GM18508 (cell line): ENCODE measurements at regions not wholly inside any gene's neighbourhood (a gene's known extent, or its start where the extent isn't known, plus 50 kb on each side); places are given as distances from the start of the nearest gene placed in this dataset.

Source experiments
- ATAC-seq: cut with Tn5 transposase; IDR thresholded peaks from one replicate; pipeline ENCODE4 v1.9.1; 2021; ENCODE audit warnings: moderate number of reproducible peaks; ENCODE audit not compliant: insufficient read depth, unreplicated experiment

DNA sequence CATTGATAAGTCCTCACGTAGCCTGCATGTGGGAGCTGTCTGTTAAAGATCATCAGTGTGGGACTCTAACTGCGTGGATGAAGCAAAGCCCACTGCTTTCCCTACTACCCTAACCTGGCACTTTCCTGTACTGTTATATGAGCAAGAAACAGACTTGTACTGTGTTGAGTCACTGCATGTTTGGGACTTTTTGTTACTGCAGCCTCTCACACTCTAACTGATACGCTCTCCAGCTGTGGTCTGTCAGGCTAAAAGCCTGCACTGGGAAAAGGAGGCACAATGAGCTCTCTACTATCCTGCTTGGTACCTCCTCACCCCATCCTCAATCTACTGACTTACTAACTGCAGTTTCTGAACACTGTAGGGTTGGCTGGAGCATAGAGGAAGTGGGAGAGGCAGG, 93.7 kb upstream of the PLET1 start:
- ATAC-seq: no peak

DNA sequence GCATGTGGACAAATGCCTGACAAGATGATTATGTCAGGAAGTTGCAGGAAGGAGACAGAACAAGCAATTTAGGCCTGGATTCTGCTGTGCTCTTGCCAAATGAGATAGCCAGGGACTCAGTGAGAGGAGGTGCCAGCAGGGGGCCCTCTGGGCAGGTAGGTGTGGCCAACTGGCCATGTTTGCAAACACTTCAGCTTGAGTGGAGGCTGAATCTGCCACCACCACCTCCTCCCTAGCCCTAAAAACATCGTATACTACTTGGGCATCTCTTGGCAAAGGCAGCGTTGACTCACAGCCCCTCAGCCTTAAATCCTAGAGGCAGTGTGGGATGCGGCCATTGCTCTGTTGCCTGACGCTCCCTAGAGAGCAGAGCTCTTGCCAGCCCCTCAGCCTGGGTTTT, 95.1 kb upstream of the PLET1 start:
- no peak for ATAC-seq

DNA sequence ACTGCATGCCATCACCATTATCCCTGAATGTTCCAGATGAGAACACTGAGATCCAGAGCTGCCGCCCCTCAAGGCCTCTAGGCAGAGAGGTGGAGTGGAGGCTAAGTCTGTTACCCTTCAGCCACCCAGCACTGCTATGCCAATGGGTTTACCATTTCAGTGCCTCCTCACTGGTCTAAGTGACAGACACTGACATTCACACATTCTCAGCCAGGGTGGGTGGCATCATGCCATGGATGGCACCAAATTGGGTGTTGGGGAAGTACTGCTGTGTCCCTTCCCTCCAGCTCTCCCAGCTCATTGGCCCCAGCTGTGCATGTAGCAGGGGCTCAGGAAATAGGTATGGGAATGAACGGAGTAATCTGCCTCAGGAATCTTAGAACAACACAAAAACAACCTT, 96.8 kb upstream of the PLET1 start:
- no peak for ATAC-seq

DNA sequence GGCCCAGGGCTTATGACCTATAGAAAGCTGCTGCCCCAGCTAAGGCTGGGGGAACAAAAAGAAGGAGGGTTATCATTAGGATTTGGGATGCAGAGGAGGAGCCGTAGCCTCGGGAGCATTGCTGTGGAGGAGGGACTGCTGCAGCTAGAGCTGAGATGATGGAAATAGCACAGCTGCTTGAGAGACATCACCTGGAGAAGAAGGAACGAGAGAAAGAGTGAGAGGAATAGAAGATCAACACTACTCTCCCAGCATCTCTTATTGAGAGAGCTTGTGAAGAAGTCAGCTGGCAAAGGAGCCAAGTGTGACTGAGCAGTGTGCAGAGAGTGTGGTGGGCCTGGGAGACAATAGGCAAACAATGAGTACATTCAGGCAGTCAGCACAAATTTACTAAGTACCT, 100.7 kb upstream of the PLET1 start:
- ATAC-seq: no peak

DNA sequence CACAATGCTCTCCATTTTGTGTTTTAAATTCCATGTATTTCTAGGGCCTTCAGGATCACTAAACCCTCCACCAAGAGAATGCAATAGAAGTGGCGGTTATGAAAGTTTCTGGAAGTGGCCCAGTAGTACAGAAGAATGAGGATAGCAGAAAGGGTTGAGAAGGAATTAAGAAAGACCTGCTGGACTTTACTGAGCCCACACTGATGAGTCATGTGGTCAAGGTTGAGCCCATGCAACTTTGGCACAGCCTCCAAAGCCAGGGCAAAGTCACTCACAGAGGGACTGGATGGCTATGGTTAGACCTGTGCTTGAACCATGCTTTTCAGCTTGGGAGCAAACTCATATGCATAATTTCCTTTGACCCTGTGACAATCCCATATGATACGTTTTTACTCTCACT, 102.9 kb upstream of the PLET1 start:
- no peak for ATAC-seq

DNA sequence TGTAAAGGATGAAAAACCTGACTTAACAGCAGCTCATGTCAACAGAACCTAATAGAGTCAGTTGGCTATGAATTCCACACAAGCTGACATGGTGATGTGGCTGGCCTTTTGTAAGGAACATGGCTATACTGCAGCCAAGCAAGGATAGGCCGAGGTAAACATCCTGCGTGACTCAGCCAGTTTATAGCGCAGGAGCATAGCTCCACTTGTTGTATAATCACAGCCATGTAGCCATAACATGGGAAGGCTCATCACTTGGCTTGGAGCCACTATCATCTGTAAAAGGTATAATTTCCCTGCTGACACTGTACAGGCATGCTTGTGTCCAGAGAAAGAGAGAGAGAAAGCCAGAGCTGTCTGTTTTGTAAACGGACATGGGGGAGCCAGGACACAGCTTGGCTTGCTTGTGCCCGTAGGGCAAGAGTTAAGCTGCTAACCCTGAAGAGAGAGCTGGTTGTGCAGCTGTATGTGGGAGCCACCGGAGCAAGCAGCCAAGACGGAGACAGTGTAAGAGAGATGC, 104.4 kb upstream of the PLET1 start:
- no peak for ATAC-seq

DNA sequence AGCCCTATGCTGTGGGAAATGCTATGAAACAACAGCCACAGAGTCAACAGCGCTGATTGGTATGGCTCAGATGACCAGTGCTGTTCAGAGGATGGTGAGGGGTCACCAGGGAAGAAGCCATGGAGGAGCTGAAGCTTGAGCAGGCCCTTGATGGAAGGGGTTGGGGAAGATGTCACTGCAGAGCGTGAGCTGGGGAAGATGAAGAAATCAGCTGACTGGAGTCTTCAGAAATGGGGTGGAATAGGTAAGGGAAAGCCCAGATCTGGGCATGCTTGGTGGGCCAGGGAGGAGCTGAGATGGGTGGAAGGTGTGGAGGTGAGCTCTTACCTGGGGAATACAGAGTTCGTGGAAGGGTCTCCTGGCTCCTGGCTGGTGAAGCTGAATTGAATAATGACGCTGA, 105.4 kb upstream of the PLET1 start:
- no peak for ATAC-seq

DNA sequence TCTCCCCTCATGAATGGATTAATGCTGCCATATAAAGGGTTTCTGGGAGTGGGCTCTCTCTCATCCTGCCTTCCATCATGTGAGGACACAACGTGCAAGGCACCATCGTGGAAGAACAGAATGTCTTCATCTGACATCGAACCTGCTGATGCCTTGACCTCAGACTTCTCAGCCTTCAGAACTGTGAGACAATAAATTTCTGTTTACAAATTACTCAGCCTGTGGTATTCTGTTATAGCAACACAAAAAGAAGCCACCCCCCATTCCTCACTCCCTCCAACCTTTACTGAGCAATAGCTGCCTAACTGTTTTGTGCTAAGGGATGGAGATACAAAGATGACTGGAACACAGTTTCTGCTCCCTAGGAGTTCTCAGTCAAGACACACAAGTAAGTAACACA, 106.1 kb upstream of the PLET1 start:
- no peak for ATAC-seq

DNA sequence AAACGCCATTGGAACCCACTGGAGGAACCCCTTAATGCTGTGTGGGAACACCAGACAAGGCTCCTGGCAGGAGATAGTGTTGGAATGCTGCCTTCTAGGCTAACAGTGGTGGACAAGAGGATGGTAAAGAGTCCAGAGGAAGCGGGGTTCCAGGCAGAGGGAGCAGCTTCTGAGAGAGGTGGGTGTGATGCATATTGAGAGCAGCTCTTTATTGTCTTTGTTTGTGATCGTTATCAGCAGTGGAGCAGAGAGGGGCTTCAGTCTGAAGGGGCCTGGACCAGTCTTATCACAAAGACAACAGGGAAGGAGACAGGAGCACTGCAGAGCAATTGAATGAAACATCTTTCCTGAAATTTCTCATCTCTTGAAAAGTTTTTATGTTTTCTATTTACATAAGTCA, 106.8 kb upstream of the PLET1 start:
- ATAC-seq: no peak

DNA sequence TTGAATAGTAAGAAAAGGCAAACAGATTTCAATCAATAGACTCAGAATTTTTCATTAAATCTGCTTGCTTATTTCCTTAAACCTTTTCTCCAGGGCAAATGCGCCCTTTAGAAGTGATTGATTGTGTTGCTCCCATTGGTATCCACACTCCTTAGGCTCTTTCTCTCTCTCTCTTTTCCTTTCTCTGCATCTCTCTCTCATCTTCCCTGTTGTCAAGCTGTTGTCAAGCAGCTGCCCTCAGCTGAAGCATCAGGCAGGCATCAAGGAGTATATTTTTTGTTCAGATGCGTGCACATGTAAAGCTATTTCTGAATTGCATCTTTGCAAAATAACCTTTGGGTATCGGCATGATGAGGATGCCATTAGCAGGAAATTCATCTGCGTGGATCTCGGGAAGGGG, 107.2 kb upstream of the PLET1 start:
- no peak for ATAC-seq

DNA sequence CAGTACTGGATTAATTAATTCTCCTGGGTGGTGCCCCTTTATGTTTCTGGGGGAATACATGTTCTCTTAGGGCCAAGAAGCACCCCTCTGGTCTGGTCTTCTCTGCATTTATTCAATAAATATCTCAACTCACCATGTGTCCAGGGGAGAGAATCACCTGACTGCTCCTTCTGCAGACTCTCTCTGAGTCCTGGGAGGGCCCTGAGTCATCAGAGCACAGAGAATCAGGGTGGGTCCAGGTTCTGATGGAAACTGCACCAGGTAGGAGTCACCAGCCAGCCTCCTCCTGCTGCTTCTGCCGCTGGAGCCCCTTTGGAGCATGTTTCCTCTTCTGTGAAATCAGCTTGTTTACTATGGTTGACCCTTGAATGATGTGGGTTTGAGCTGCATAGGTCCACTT, 107.7 kb upstream of the PLET1 start:
- ATAC-seq: no peak

DNA sequence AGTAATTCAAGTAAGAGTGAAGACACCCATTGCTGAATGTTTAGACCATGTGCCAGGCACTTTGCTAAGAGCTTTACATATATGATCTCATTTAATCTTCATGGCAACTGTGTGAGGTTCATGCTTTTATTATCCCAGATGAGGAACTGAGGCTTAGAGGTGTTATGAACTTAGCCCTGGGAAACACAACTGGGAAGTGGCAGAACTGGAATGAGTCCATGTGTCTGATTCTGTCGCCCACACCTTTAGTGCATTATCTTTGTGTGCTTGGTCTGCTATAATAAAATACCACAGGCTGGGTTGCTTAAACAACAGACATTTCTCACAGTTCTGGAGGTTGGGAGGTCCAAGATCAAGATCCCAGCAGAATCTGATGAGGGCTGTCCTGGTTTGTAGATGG, 108.7 kb upstream of the PLET1 start:
- ATAC-seq: no peak

DNA sequence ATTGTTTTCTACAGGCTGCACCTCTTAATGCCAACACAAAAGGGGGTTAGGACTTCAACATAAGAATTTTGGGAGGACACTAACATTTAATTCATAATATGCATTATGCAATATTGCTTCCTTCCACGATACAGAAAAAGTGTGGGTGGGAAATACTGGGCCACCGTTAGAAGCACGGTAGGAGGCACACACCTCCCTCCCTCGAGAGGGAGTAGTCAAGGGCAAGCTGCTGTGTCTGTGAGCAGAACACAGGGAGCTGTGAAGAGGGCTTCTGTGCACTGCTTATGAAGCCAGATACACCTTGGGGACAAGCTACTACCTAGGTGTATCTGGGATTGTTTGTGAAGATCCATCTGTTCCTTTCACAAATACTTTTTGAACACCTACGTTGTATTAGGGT, 109.3 kb upstream of the PLET1 start:
- no peak for ATAC-seq

DNA sequence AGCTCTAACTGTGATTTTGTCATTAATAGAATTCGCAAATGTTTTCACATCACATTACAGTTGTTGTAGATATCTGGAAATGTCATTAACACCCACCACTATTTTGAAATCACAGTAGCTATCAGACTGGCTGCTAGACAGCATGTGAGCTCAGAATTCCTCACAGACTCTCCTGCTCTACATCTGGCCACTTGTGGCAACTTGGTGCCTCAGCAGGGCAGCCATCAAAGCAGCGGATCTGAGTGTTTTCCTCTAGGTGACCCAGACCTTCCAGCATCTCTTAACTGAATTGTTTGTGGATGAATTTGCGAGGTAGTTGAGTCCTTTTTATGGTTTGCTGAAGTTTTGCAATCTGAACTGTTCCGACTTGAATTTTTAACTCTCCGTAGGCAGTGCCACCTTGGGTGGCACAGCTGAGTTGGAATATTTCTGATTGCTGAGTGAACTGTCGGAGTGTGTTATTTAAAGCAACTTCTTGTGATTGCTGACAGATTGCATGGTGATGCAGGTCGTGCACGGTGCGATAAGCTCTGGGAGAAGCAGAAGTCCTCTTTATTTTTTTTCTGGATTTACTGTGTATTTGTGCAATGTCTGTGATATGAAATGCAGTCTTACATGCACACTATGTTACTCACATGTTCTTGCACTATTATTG, 114.0 kb upstream of the PLET1 start:
- ATAC-seq: no peak

DNA sequence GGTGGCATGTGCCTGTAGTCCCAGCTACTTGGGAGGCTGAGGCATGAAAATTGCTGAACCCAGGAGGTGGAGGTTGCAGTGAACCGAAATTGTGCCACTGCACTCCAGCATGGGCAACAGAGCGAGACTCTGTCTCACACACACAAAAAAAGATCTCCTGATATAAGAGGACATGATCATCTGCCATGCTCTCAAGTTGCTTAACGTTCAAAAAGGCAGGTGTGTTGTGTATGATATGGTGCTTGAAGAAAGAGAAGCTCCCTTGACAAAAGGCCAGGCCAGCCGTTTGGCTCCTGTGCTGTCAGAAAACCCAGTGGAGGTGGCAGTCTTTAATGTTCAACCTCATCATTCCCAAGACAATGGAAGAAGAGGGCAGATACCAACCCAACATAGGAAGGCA, 117.3 kb upstream of the PLET1 start:
- no peak for ATAC-seq

DNA sequence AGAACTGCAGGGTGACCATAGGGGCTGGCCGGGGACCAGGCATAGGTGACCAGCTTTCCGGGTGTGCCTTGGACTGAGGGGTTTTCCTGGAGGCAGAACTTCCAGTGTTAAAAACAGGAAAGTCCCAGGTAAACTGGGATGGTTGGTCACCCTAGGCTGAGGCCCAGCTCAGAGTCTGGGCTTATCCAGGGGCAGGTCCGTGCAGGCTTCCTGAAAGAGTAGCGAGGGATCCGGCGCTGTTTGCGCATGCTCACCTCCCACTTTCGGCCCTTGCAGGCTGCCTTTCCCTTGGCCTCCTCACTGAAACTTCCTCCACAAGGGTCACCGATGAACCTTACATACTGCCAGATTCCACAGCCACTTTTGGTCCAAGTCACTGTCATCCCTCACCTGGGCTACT, 119.8 kb upstream of the PLET1 start:
- no peak for ATAC-seq

DNA sequence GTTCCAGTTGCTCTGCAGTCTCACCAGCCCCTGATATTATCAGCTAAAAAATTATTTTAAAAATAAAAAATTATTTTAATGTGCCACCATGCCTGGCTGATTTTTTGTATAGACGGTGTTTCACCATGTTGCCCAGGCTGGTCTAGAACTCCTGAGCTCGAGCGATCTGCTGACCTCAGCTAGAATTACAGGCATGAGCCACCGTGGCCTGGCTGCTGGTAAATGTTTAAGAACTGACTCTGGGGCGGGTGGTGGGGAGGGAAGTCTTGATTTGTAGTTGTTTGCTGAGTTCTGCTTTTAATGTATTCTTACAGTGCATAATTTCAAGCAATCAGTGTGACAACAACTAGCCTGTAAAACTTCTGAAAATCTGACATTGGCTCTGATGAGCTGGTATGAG, 120.9 kb upstream of the PLET1 start:
- ATAC-seq: no peak

DNA sequence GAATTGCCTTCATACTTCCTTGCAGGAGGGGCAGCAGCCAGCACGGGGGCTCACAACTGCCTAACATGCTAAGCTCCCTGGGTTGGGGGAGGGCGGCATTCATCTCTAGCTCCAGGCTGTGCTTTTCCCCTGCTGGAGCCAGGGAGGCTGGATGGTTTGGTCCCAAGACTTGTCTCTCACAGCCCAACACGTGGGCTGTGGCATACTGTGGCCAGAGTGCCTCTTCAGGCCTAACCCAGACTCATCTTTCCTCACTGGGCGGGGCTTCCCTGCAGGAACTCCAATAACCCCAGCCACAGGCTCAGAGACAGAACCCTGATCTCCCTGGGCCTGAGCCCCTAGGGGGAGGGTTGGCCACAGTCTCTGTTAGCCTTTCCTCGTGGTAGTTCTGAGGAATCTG, 121.9 kb upstream of the PLET1 start:
- no peak for ATAC-seq

DNA sequence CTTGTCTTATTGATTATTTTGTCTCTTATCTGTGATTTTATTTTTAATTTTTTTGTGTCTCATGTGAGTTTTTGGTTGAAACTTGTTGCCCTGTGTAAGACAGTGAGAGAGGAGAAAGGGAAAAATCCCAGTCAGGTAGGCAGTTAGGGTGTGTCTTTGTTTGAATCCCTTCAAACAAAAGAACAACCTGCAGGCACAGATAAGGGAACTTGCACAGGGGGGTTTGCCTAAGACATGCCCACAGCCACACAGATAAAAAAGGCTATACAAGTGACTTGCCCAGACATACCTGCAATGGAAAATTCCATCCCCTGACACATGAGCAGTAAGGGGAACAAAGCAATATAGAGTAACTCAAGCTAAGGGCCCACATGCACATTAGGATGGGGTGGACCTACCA, 127.8 kb upstream of the PLET1 start:
- no peak for ATAC-seq

DNA sequence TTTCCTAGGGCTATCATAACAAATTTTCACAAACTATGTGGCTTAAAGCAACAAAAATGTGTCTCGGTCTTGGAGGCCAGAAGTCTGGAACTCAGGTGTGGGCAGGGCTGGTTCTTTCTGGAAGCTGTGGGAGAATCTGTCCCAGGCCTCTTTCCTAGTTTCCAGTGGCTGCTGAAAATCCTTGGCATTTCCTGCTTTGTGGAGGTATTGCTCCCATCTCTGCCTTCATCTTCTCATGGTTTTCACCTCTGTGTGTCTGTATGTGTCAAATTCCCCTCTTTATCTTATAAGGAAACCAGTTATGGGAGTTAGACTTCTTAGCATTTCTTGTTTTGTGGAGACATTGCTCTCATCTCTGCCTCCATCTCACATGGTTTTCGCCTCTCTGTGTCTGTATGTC, 130.4 kb upstream of the PLET1 start:
- no peak for ATAC-seq

DNA sequence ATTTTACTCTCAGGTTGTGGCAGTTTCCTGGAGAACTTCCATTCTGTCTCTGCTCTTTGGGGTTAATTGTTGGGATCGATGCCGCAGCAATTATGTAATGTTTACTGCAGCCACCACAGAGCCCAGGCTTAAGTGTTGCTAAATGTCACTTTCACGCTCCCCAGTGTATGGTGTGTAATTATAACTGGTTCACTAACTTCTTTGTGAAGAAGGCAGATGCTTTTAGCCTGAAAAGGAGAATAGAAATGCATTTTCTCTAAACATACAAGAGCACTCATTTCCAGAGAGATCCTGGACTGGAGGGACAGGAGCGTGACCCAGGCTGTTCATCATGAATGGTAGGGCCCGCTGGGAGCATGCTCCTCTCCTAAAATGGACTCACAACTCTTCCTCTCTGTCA, 132.2 kb upstream of the PLET1 start:
- ATAC-seq: no peak

DNA sequence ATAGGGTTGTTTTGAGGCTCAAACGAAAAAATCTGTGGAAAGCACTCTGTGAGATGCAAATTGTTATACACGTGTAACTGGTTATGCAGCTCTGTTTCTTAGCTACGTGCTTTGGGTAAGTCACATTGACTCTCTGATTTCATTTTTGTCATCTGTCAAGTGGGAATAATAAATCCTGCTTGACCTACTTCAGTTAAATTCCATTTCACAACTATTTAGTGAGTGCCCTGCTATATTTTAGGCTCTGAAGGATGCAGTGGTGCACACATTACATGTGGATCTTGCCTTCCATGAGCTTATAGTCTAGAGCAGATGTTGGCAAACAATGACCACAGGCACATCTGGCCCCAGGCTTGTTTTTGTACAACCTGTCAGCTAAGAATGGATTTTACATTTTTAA, 133.6 kb upstream of the PLET1 start:
- ATAC-seq: no peak

DNA sequence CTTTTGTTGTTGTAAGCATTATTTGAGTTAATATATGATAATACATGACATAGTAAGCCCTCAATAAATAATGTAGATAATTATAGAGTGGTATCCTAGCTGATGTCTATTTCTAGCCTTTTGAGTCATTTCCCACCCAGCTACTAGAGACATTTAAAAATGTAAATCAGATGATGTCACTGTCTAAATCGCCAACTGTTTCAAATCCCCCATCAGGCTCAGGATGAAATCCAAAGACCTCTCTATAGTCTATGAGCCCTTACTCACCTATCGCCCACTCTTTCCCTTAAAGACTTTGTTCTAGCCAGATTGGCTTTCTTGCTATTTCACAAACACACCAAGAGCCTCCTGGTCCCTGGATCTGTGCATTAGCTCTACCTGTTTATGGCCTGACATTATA, 135.4 kb upstream of the PLET1 start:
- ATAC-seq: no peak
